Left ventricle myocardium superior (tissue), 1 donor: ENCODE measurements at regions not wholly inside any gene's neighbourhood (a gene's known extent, or its start where the extent isn't known, plus 50 kb on each side); places are given as distances from the start of the nearest gene placed in this dataset.
A peak's percentile ranks its signal among the peaks of the same experiment; 100 is the strongest.

Source experiments
- ATAC-seq: fragments of 200-7000 bp; cut with Tn5 transposase; one replicate; pipeline ENCODE4 v1.9.1; 2020; ENCODE audit warnings: mild to moderate bottlenecking, moderate library complexity
- DNase-seq: peaks from one replicate; pipeline ENCODE4 v3.0.0-alpha.2; 2020
- intact Hi-C: fragments of 100-400 bp; cut with micrococcal nuclease; formaldehyde crosslinking; loops from one replicate; pipeline ENCODE4 v1.11.0; 2022
- donor health status: DM: no; HTN: yes; CAD: no; lungs with severe emphysema.

- intact Hi-C loops = no loop called here
- no peak for DNase-seq
- peak; percentile 64 for ATAC-seq
Observed at GRCh38 chr11:33646629-33647028, 54.0 kb downstream of the C11orf91 start.

- intact Hi-C loops = no loop called here
- no peak for ATAC-seq
- no peak for DNase-seq
Observed at GRCh38 chr11:33646168-33646567, 54.5 kb downstream of the C11orf91 start.

- intact Hi-C loops = no loop called here
- no peak for DNase-seq
- no peak for ATAC-seq
Observed at GRCh38 chr11:33645686-33646085, 54.9 kb downstream of the C11orf91 start.

GRCh38 chr11:33643167-33643824 lies 57.3 kb downstream of the C11orf91 start:
- ATAC-seq (no peak), DNase-seq (no peak)
- intact Hi-C loops = no loop called here

GRCh38 chr11:33642461-33643166 lies 58.0 kb downstream of the C11orf91 start:
- DNase-seq (no peak), ATAC-seq (no peak)
- intact Hi-C loops = no loop called here

- DNase-seq (no peak), ATAC-seq (peak; percentile 60)
- intact Hi-C loops = no loop called here
Observed at GRCh38 chr11:33640730-33641371, 59.8 kb downstream of the C11orf91 start.

- ATAC-seq (no peak), DNase-seq (no peak)
- intact Hi-C loops = no loop called here
Observed at GRCh38 chr11:33638608-33639007, 62.0 kb downstream of the C11orf91 start.

GRCh38 chr11:33636104-33636503 lies 64.5 kb downstream of the C11orf91 start:
- ATAC-seq (no peak), DNase-seq (no peak)
- intact Hi-C loops = no loop called here

GRCh38 chr11:33635161-33635560 lies 65.5 kb downstream of the C11orf91 start:
- ATAC-seq = peak; percentile 88
- intact Hi-C loops = no loop called here
- peak; percentile 75 for DNase-seq

- intact Hi-C loops = no loop called here
- ATAC-seq = no peak
- DNase-seq = no peak
Observed at GRCh38 chr11:33634291-33634834, 66.3 kb downstream of the C11orf91 start.

- DNase-seq (no peak), ATAC-seq (no peak)
- intact Hi-C loops = no loop called here
Observed at GRCh38 chr11:33633251-33634003, 67.2 kb downstream of the C11orf91 start.

- ATAC-seq (peak; percentile 55), DNase-seq (no peak)
- intact Hi-C loops = no loop called here
Observed at GRCh38 chr11:33631749-33632091, 68.9 kb downstream of the C11orf91 start.

- no peak for ATAC-seq
Observed at GRCh38 chr11:33630936-33631748, 69.5 kb downstream of the C11orf91 start.

GRCh38 chr11:33624083-33624482 lies 76.5 kb downstream of the C11orf91 start:
- ATAC-seq (peak; percentile 60), DNase-seq (peak; percentile 52)
- intact Hi-C loops = no loop called here

More at GRCh38 chr11:33630936-33631748, 69.5 kb downstream of the C11orf91 start:
- DNase-seq = no peak
- intact Hi-C loops = no loop called here

GRCh38 chr11:33622806-33623205 lies 77.8 kb downstream of the C11orf91 start:
- ATAC-seq = no peak
- DNase-seq = no peak
- intact Hi-C loops = no loop called here

- intact Hi-C loops = no loop called here
- ATAC-seq (peak; percentile 55), DNase-seq (no peak)
Observed at GRCh38 chr11:33622186-33622585, 78.4 kb downstream of the C11orf91 start.

GRCh38 chr11:33620423-33621171 lies 80.0 kb downstream of the C11orf91 start:
- DNase-seq = no peak
- ATAC-seq = peak; percentile 18
- intact Hi-C loops = no loop called here

- intact Hi-C loops = no loop called here
- ATAC-seq (no peak), DNase-seq (no peak)
Observed at GRCh38 chr11:33618956-33619355, 81.7 kb downstream of the C11orf91 start.
